C1 segment of cervical spinal cord (tissue), 14 donors: ENCODE measurements at regions not wholly inside any gene's neighbourhood (a gene's known extent, or its start where the extent isn't known, plus 50 kb on each side); places are given as distances from the start of the nearest gene placed in this dataset.
"Not testable (repeated sequence)": the region's sequence is repeated elsewhere in the genome, so short reads cannot be mapped to it uniquely, and the experiment has no call there.

Experiments used
- DNase-seq, 14 donors: peaks; one replicate each; lab custom pipeline; 2025; lab: John Stamatoyannopoulos, UW

GRCh38 chr21:16215663-16216183 is 485.9 kb downstream of the USP25 start:
- no peak for DNase-seq

- DNase-seq: no peak
Measured at GRCh38 chr21:16216288-16216962, 486.6 kb downstream of the USP25 start.

GRCh38 chr21:16218682-16219343 is 489.0 kb downstream of the USP25 start:
- no peak for DNase-seq

GRCh38 chr21:16224756-16225155 is 495.0 kb downstream of the USP25 start:
- DNase-seq: not testable (repeated sequence)

- no peak for DNase-seq
Measured at GRCh38 chr21:16239659-16240265, 510.0 kb downstream of the USP25 start.

- DNase-seq: no peak
Measured at GRCh38 chr21:16241016-16241415, 511.2 kb downstream of the USP25 start.

GRCh38 chr21:16241479-16241963 is 511.7 kb downstream of the USP25 start:
- no peak for DNase-seq

GRCh38 chr21:16243396-16243795 is 513.6 kb downstream of the USP25 start:
- no peak for DNase-seq

GRCh38 chr21:16248705-16249104 is 518.9 kb downstream of the USP25 start:
- DNase-seq: no peak

- DNase-seq: no peak
Measured at GRCh38 chr21:16250273-16250672, 520.5 kb downstream of the USP25 start.

GRCh38 chr21:16258844-16259611 is 529.2 kb downstream of the USP25 start:
- DNase-seq: no peak

GRCh38 chr21:16262091-16262490 is 532.3 kb downstream of the USP25 start:
- DNase-seq: no peak

- DNase-seq: no peak
Measured at GRCh38 chr21:16264319-16264718, 534.5 kb downstream of the USP25 start.

- no peak for DNase-seq
Measured at GRCh38 chr21:16269476-16269875, 539.7 kb downstream of the USP25 start.

- DNase-seq: peak in 11 of 14 donors; percentile 26 to 77 (median 56)
Measured at GRCh38 chr21:16279731-16280581, 550.2 kb downstream of the USP25 start.

GRCh38 chr21:16280686-16281091 is 550.9 kb downstream of the USP25 start:
- peak in 3 of 14 donors; percentile 14 to 39 (median 32) for DNase-seq

- no peak for DNase-seq
Measured at GRCh38 chr21:16283516-16283915, 553.7 kb downstream of the USP25 start.

- peak in 3 of 14 donors; percentile 14 to 23 (median 16) for DNase-seq
Measured at GRCh38 chr21:16285605-16286126, 555.9 kb downstream of the USP25 start.

GRCh38 chr21:16287046-16287445 is 557.3 kb downstream of the USP25 start:
- DNase-seq: no peak

- no peak for DNase-seq
Measured at GRCh38 chr21:16291296-16291695, 561.5 kb downstream of the USP25 start.
